OCI-LY3 (cell line): ENCODE measurements at regions not wholly inside any gene's neighbourhood (a gene's known extent, or its start where the extent isn't known, plus 50 kb on each side); places are given as distances from the start of the nearest gene placed in this dataset.

Source experiments
- EZH2phosphoT487 ChIP-seq: fragments of 200-600 bp; shearing (Covaris generic); IDR thresholded peaks from 2 replicates; pipeline ENCODE4 v1.6.1; 2018; ENCODE audit warnings: antibody characterized with exemption, mixed run types, low read depth
- TF ChIP-seq, protein P1 (sequence below): fragments of 200-600, 300-600 bp; sonication (generic); IDR thresholded peaks from 2 replicates; pipeline ENCODE4 v1.5.1; 2014; ENCODE audit warnings: antibody characterized with exemption, low read length, low read depth

DNA sequence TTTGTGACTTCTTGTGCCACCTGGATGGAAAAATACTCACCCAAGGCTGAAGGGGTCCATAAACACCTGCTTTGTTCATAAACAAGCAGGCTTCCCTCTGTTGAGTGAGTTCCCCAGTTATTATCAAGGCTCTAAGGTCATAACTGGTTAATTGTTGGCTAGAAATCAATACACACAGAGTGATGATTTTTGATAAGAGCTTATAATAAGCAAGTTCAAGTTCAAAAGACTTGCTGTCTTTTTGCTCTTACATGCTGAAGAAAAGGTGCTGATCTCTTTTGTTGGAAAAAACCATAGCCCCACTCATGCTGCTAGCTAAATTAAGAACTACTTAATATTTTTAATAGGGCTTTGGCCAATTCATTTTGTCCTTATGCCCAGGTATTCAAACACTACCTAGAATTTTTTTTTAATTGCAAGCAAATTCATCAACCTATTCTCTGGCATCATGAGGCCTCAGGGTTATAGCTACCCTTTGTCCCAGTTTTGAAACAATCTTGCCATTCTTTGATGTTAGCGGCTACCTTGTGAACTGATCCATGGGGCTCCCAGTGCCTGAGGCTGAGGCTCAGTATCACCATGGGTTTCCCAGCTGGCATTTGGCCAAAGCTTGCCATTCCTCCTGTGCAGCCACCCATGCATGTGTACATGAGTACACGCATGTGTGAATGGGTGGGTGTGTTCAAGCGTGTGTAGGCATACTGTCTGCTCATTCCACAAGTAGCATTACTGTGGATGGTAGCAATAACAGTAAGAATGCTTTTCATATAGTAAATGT is 127.6 kb upstream of the LPP start:
- TF ChIP-seq, protein P1, sequence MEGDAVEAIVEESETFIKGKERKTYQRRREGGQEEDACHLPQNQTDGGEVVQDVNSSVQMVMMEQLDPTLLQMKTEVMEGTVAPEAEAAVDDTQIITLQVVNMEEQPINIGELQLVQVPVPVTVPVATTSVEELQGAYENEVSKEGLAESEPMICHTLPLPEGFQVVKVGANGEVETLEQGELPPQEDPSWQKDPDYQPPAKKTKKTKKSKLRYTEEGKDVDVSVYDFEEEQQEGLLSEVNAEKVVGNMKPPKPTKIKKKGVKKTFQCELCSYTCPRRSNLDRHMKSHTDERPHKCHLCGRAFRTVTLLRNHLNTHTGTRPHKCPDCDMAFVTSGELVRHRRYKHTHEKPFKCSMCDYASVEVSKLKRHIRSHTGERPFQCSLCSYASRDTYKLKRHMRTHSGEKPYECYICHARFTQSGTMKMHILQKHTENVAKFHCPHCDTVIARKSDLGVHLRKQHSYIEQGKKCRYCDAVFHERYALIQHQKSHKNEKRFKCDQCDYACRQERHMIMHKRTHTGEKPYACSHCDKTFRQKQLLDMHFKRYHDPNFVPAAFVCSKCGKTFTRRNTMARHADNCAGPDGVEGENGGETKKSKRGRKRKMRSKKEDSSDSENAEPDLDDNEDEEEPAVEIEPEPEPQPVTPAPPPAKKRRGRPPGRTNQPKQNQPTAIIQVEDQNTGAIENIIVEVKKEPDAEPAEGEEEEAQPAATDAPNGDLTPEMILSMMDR: no peak
- TF ChIP-seq EZH2phosphoT487: no peak
